HUES6 (cell line): ENCODE measurements at regions not wholly inside any gene's neighbourhood (a gene's known extent, or its start where the extent isn't known, plus 50 kb on each side); places are given as distances from the start of the nearest gene placed in this dataset.

Experiments used
- H3K27ac ChIP-seq: 2 replicates; pipeline ENCODE4 v1.7.0; 2013; ENCODE audit warnings: low read depth, mild to moderate bottlenecking, low read length, inconsistent platforms
- H3K27me3 ChIP-seq: 2 replicates; pipeline ENCODE4 v1.6.1; 2013; ENCODE audit warnings: low read length; ENCODE audit not compliant: control insufficient read depth, insufficient read depth
- H3K36me3 ChIP-seq: 2 replicates; pipeline ENCODE4 v1.6.1; 2013; ENCODE audit warnings: low read length; ENCODE audit not compliant: control insufficient read depth, insufficient read depth
- H3K4me1 ChIP-seq: 2 replicates; pipeline ENCODE4 v1.6.1; 2013; ENCODE audit warnings: low read length; ENCODE audit not compliant: control insufficient read depth, insufficient read depth
- H3K4me3 ChIP-seq: 2 replicates; pipeline ENCODE4 v1.5.1; 2013; ENCODE audit warnings: low read depth, low read length
- H3K9ac ChIP-seq: one replicate; pipeline ENCODE4 v1.6.1; 2013; ENCODE audit warnings: mild to moderate bottlenecking, low read length
- H3K9me3 ChIP-seq: 2 replicates; pipeline ENCODE4 v1.6.1; 2013; ENCODE audit warnings: low read depth, low read length; ENCODE audit not compliant: control insufficient read depth, insufficient read depth

GRCh38 chr18:980586-980985, 75.9 kb downstream of the ADCYAP1 start:
- Histone ChIP-seq H3K27me3 (no peaks in the 10 kb centered on the region), H3K9ac (no peak overlapping the region)

GRCh38 chr18:984004-984403, 79.3 kb downstream of the ADCYAP1 start:
- H3K27ac ChIP-seq, result no peak overlapping the region
- H3K9me3 ChIP-seq, result peaks cover 7% of the 10 kb centered on the region
- peaks cover 27% of the 10 kb centered on the region for H3K4me1 ChIP-seq
- H3K36me3 ChIP-seq, result no peaks in the 10 kb centered on the region
- H3K9ac ChIP-seq, result no peak overlapping the region
- no peak overlapping the region for H3K4me3 ChIP-seq
- no peaks in the 10 kb centered on the region for H3K27me3 ChIP-seq

More at GRCh38 chr18:980586-980985, 75.9 kb downstream of the ADCYAP1 start:
- Histone ChIP-seq H3K27ac (no peak overlapping the region), H3K9me3 (peaks cover 9% of the 10 kb centered on the region), H3K4me3 (no peak overlapping the region), H3K4me1 (peaks cover 18% of the 10 kb centered on the region), H3K36me3 (no peaks in the 10 kb centered on the region)

- Histone ChIP-seq H3K9me3 (peaks cover under 1% of the 10 kb centered on the region; the same call in 1 of the 2 replicates), H3K4me1 (peaks cover 27% of the 10 kb centered on the region), H3K27me3 (no peaks in the 10 kb centered on the region), H3K4me3 (peak overlapping the region; percentile 26; the same call in 1 of the 2 replicates), H3K27ac (no peak overlapping the region), H3K36me3 (no peaks in the 10 kb centered on the region), H3K9ac (no peak overlapping the region)
Observed at GRCh38 chr18:985212-985661, 80.6 kb downstream of the ADCYAP1 start.

- no peaks in the 10 kb centered on the region for H3K36me3 ChIP-seq
- H3K9me3 ChIP-seq, result no peaks in the 10 kb centered on the region
- H3K27me3 ChIP-seq, result no peaks in the 10 kb centered on the region
- H3K27ac ChIP-seq, result no peak overlapping the region
- H3K9ac ChIP-seq, result no peak overlapping the region
- H3K4me3 ChIP-seq, result no peak overlapping the region
- peaks cover 27% of the 10 kb centered on the region for H3K4me1 ChIP-seq
Observed at GRCh38 chr18:986051-986450, 81.4 kb downstream of the ADCYAP1 start.

- no peaks in the 10 kb centered on the region for H3K27me3 ChIP-seq
- H3K4me1 ChIP-seq, result peaks cover 27% of the 10 kb centered on the region
- no peak overlapping the region for H3K9ac ChIP-seq
- H3K4me3 ChIP-seq, result no peak overlapping the region
- no peaks in the 10 kb centered on the region for H3K36me3 ChIP-seq
- H3K9me3 ChIP-seq, result no peaks in the 10 kb centered on the region
- H3K27ac ChIP-seq, result no peak overlapping the region
Observed at GRCh38 chr18:986552-986951, 81.9 kb downstream of the ADCYAP1 start.

GRCh38 chr18:987325-988186, 82.9 kb downstream of the ADCYAP1 start:
- H3K9ac ChIP-seq, result no peak overlapping the region
- H3K36me3 ChIP-seq, result no peaks in the 10 kb centered on the region
- H3K4me3 ChIP-seq, result no peak overlapping the region
- H3K27ac ChIP-seq, result no peak overlapping the region
- peaks cover 27% of the 10 kb centered on the region for H3K4me1 ChIP-seq
- H3K9me3 ChIP-seq, result peaks cover 4% of the 10 kb centered on the region; the same call in 1 of the 2 replicates
- H3K27me3 ChIP-seq, result no peaks in the 10 kb centered on the region

- Histone ChIP-seq H3K9me3 (peaks cover 14% of the 10 kb centered on the region; the same call in 1 of the 2 replicates), H3K4me3 (no peak overlapping the region), H3K9ac (no peak overlapping the region), H3K36me3 (no peaks in the 10 kb centered on the region), H3K27me3 (no peaks in the 10 kb centered on the region), H3K27ac (no peak overlapping the region), H3K4me1 (peaks cover 20% of the 10 kb centered on the region)
Observed at GRCh38 chr18:989425-989824, 84.8 kb downstream of the ADCYAP1 start.

GRCh38 chr18:990197-990596, 85.5 kb downstream of the ADCYAP1 start:
- Histone ChIP-seq H3K4me3 (no peak overlapping the region), H3K36me3 (no peaks in the 10 kb centered on the region), H3K27me3 (no peaks in the 10 kb centered on the region), H3K9ac (no peak overlapping the region), H3K9me3 (peaks cover 14% of the 10 kb centered on the region; the same call in 1 of the 2 replicates), H3K27ac (no peak overlapping the region), H3K4me1 (peaks cover 12% of the 10 kb centered on the region)

- Histone ChIP-seq H3K4me3 (no peak overlapping the region), H3K27me3 (no peaks in the 10 kb centered on the region), H3K27ac (no peak overlapping the region), H3K4me1 (peaks cover under 1% of the 10 kb centered on the region; the same call in 1 of the 2 replicates), H3K36me3 (no peaks in the 10 kb centered on the region), H3K9me3 (peaks cover 14% of the 10 kb centered on the region; the same call in 1 of the 2 replicates), H3K9ac (no peak overlapping the region)
Observed at GRCh38 chr18:991441-991840, 86.8 kb downstream of the ADCYAP1 start.

- Histone ChIP-seq H3K27ac (no peak overlapping the region), H3K4me1 (no peaks in the 10 kb centered on the region), H3K36me3 (no peaks in the 10 kb centered on the region), H3K9ac (no peak overlapping the region), H3K27me3 (no peaks in the 10 kb centered on the region), H3K4me3 (no peak overlapping the region), H3K9me3 (peaks cover 14% of the 10 kb centered on the region; the same call in 1 of the 2 replicates)
Observed at GRCh38 chr18:993560-993959, 88.9 kb downstream of the ADCYAP1 start.

- no peaks in the 10 kb centered on the region for H3K36me3 ChIP-seq
- H3K4me1 ChIP-seq, result peaks cover 9% of the 10 kb centered on the region; the same call in 1 of the 2 replicates
- no peaks in the 10 kb centered on the region for H3K27me3 ChIP-seq
- H3K9me3 ChIP-seq, result peaks cover 14% of the 10 kb centered on the region; the same call in 1 of the 2 replicates
- H3K27ac ChIP-seq, result no peak overlapping the region
- H3K9ac ChIP-seq, result no peak overlapping the region
- H3K4me3 ChIP-seq, result no peak overlapping the region
Observed at GRCh38 chr18:995629-996028, 91.0 kb downstream of the ADCYAP1 start.
